CD4-positive, alpha-beta T cell treated with Interleukin-4 for 1 hour (primary cell): ENCODE measurements at regions not wholly inside any gene's neighbourhood (a gene's known extent, or its start where the extent isn't known, plus 50 kb on each side); places are given as distances from the start of the nearest gene placed in this dataset.

Experiments
- DNase-seq, 2 donors: peaks; one replicate each; pipeline ENCODE4 v3.0.0-alpha.2; 2020 to 2022

DNA sequence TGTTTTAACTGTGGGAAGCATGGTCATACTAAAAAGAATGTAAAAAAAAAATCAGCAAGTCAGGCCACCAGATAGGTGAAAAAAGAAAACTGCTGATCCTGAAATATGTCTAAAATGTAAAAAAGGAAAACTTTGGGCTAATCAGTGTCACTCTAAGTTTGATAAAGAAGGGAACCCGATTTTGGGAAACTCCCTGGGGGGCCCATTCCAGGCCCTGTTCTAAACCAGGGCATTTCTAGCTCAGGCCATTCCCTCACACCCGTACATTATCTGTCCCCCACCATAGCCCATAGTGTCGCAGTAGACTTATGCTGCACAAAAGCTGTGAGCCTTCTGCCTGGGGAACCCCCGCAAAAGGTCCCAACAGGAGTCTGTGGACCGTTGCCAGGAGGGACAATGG is 1219.1 kb upstream of the TPTE start:
- DNase-seq = peak in 1 of 2 donors; percentile 9
